H1 (cell line): ENCODE measurements at regions not wholly inside any gene's neighbourhood (a gene's known extent, or its start where the extent isn't known, plus 50 kb on each side); places are given as distances from the start of the nearest gene placed in this dataset.

Source experiments
- ASH2L ChIP-seq: fragments of 200-600, 300-600 bp; sonication (generic); IDR thresholded peaks from one replicate; pipeline ENCODE4 v1.7.1; 2017; ENCODE audit warnings: low read length
- CHD1 ChIP-seq: IDR thresholded peaks from 2 replicates; pipeline ENCODE4 v1.6.1; 2012; ENCODE audit warnings: low read depth, low read length, improper control_type of control experiment
- CTBP2 ChIP-seq: IDR thresholded peaks from 2 replicates; pipeline ENCODE4 v1.7.0; 2011; ENCODE audit warnings: borderline replicate concordance, mild to moderate bottlenecking, moderate library complexity, mixed read lengths, low read length; ENCODE audit not compliant: insufficient read depth, insufficient read length
- FOSL1 ChIP-seq: IDR thresholded peaks from 2 replicates; pipeline ENCODE4 v1.6.1; 2011; ENCODE audit warnings: mild to moderate bottlenecking, low read depth, low read length, moderate library complexity; ENCODE audit not compliant: insufficient read depth
- JUN ChIP-seq: IDR thresholded peaks from 2 replicates; pipeline ENCODE4 v1.6.1; 2011; ENCODE audit warnings: low read depth, mild to moderate bottlenecking, improper control_type of control experiment, low read length
- POU5F1 ChIP-seq: IDR thresholded peaks from 2 replicates; pipeline ENCODE4 v1.6.1; 2011; ENCODE audit warnings: low read depth, mild to moderate bottlenecking, low read length, moderate library complexity
- RBBP5 ChIP-seq: IDR thresholded peaks from 2 replicates; pipeline ENCODE4 v1.7.1; 2012; ENCODE audit warnings: low read depth, mild to moderate bottlenecking, inconsistent platforms, low read length, moderate library complexity, borderline replicate concordance
- SIN3A ChIP-seq, 2 experiments: IDR thresholded peaks in 1 of 2; conservative IDR thresholded peaks in 1 of 2; 2 replicates each; pipeline ENCODE4 v1.6.1; 2011 to 2012; ENCODE audit warnings: low read length in 2 of 2, improper control_type of control experiment in 1 of 2, low read depth in 1 of 2, mild to moderate bottlenecking in 1 of 2
- TBP ChIP-seq: IDR thresholded peaks from 2 replicates; pipeline ENCODE4 v1.6.1; 2011; ENCODE audit warnings: low read depth, low read length, improper control_type of control experiment
- TF ChIP-seq, protein P1 (sequence below): fragments of 300-600 bp; sonication (generic); IDR thresholded peaks from 2 replicates; pipeline ENCODE4 v1.7.1; 2012; ENCODE audit warnings: low read length, moderate library complexity, mild to moderate bottlenecking, inconsistent platforms; ENCODE audit not compliant: insufficient replicate concordance

- TF ChIP-seq, protein P1, sequence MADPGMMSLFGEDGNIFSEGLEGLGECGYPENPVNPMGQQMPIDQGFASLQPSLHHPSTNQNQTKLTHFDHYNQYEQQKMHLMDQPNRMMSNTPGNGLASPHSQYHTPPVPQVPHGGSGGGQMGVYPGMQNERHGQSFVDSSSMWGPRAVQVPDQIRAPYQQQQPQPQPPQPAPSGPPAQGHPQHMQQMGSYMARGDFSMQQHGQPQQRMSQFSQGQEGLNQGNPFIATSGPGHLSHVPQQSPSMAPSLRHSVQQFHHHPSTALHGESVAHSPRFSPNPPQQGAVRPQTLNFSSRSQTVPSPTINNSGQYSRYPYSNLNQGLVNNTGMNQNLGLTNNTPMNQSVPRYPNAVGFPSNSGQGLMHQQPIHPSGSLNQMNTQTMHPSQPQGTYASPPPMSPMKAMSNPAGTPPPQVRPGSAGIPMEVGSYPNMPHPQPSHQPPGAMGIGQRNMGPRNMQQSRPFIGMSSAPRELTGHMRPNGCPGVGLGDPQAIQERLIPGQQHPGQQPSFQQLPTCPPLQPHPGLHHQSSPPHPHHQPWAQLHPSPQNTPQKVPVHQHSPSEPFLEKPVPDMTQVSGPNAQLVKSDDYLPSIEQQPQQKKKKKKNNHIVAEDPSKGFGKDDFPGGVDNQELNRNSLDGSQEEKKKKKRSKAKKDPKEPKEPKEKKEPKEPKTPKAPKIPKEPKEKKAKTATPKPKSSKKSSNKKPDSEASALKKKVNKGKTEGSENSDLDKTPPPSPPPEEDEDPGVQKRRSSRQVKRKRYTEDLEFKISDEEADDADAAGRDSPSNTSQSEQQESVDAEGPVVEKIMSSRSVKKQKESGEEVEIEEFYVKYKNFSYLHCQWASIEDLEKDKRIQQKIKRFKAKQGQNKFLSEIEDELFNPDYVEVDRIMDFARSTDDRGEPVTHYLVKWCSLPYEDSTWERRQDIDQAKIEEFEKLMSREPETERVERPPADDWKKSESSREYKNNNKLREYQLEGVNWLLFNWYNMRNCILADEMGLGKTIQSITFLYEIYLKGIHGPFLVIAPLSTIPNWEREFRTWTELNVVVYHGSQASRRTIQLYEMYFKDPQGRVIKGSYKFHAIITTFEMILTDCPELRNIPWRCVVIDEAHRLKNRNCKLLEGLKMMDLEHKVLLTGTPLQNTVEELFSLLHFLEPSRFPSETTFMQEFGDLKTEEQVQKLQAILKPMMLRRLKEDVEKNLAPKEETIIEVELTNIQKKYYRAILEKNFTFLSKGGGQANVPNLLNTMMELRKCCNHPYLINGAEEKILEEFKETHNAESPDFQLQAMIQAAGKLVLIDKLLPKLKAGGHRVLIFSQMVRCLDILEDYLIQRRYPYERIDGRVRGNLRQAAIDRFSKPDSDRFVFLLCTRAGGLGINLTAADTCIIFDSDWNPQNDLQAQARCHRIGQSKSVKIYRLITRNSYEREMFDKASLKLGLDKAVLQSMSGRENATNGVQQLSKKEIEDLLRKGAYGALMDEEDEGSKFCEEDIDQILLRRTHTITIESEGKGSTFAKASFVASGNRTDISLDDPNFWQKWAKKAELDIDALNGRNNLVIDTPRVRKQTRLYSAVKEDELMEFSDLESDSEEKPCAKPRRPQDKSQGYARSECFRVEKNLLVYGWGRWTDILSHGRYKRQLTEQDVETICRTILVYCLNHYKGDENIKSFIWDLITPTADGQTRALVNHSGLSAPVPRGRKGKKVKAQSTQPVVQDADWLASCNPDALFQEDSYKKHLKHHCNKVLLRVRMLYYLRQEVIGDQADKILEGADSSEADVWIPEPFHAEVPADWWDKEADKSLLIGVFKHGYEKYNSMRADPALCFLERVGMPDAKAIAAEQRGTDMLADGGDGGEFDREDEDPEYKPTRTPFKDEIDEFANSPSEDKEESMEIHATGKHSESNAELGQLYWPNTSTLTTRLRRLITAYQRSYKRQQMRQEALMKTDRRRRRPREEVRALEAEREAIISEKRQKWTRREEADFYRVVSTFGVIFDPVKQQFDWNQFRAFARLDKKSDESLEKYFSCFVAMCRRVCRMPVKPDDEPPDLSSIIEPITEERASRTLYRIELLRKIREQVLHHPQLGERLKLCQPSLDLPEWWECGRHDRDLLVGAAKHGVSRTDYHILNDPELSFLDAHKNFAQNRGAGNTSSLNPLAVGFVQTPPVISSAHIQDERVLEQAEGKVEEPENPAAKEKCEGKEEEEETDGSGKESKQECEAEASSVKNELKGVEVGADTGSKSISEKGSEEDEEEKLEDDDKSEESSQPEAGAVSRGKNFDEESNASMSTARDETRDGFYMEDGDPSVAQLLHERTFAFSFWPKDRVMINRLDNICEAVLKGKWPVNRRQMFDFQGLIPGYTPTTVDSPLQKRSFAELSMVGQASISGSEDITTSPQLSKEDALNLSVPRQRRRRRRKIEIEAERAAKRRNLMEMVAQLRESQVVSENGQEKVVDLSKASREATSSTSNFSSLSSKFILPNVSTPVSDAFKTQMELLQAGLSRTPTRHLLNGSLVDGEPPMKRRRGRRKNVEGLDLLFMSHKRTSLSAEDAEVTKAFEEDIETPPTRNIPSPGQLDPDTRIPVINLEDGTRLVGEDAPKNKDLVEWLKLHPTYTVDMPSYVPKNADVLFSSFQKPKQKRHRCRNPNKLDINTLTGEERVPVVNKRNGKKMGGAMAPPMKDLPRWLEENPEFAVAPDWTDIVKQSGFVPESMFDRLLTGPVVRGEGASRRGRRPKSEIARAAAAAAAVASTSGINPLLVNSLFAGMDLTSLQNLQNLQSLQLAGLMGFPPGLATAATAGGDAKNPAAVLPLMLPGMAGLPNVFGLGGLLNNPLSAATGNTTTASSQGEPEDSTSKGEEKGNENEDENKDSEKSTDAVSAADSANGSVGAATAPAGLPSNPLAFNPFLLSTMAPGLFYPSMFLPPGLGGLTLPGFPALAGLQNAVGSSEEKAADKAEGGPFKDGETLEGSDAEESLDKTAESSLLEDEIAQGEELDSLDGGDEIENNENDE: no peak
- TF ChIP-seq SIN3A (conservative IDR thresholded peaks at IDR 0.05 in 1 of 2, IDR thresholded peaks at IDR 0.05 in 1 of 2; ENCODE audit: low read depth in 1 of 2, low read length in 2 of 2) (no peak), POU5F1 (no peak), RBBP5 (no peak), ASH2L (no peak), CTBP2 (no peak), TBP (no peak), CHD1 (no peak), JUN (no peak), FOSL1 (no peak)
Measured at GRCh38 chr13:81104035-81104715, 763.2 kb upstream of the SPRY2 start (continued).
